ENCODE measurements at regions not wholly inside any gene's neighbourhood (a gene's known extent, or its start where the extent isn't known, plus 50 kb on each side); places are given as distances from the start of the nearest gene placed in this dataset.

- H3K4me1 ChIP-seq: no peaks in the 10 kb centered on the region
- 18% methylated on average over 3 of the region's 3 CpGs for WGBS (ENCODE audit: missing lambda C conversion rate)
- FAIRE-seq: no peak
- TF ChIP-seq CHD2 (IDR thresholded peaks at IDR 0.05; ENCODE audit: low read length, partially characterized antibody) (no peak), ELK1 (IDR thresholded peaks at IDR 0.05; ENCODE audit: low read depth, low read length) (no peak), EHF (CRISPR knock-in tag; IDR thresholded peaks at IDR 0.05) (no peak), NPAS2 (CRISPR knock-in tag; IDR thresholded peaks at IDR 0.05; ENCODE audit: borderline replicate concordance) (no peak), FOSB (CRISPR knock-in tag; IDR thresholded peaks at IDR 0.05) (no peak), HEYL (CRISPR knock-in tag; IDR thresholded peaks at IDR 0.05) (no peak), FOXS1 (CRISPR knock-in tag; IDR thresholded peaks at IDR 0.05) (no peak), POLR2AphosphoS2 (conservative IDR thresholded peaks at IDR 0.05; ENCODE audit: low read length) (no peak), HMGXB4 (CRISPR knock-in tag; IDR thresholded peaks at IDR 0.05; ENCODE audit: borderline replicate concordance) (no peak), RNF2 (IDR thresholded peaks at IDR 0.05; ENCODE audit: borderline replicate concordance, low read depth) (no peak)
- ChIA-PET CTCF (no interaction called here), POLR2A (no interaction called here)
- no peak for DNase-seq (ENCODE audit: low read depth in 1 of 2, low spot score in 1 of 2)
- no peak overlapping the region for H3K4me3 ChIP-seq
- H3K9me3 ChIP-seq: peaks cover 5% of the 10 kb centered on the region; the same call in 1 of the 3 replicates
- no peak overlapping the region for H3K27ac ChIP-seq
- H3K4me2 ChIP-seq: no peak overlapping the region
- no peak for ATAC-seq
These were observed 852.8 kb upstream of the CELF2 start for GRCh38 chr10:10164848-10165247.

DNA sequence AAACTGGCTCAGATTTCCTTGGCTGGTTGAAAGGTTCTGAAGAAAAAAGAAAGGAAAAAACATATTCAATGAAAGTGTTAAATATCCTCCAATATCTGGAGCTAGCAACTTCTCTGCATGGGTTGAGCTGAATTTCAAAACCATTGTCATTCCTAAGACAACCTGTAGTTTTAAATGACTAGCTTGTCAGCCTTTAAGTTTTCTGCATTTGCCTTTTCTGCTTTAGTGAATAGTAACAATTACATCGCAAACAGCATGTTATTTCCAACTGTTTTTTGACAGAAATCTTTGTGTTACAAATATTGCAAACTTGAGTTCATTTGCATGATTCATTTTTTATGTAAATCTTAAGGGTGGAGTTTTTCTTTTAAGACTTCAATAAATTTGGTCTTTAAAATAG, 852.3 kb upstream of the CELF2 start:
- FAIRE-seq (no peak), ATAC-seq (no peak), DNase-seq (ENCODE audit: low read depth in 1 of 2, low spot score in 1 of 2) (no peak)
- Histone ChIP-seq H3K9me3 (peaks cover 2% of the 10 kb centered on the region; the same call in 1 of the 3 replicates), H3K27ac (no peak overlapping the region), H3K4me2 (no peak overlapping the region), H3K4me1 (no peaks in the 10 kb centered on the region), H3K4me3 (no peak overlapping the region)
- TF ChIP-seq CEBPB (IDR thresholded peaks at IDR 0.05) (no peak), BHLHE40 (IDR thresholded peaks at IDR 0.05; ENCODE audit: low read depth, low read length) (no peak), FOXS1 (CRISPR knock-in tag; IDR thresholded peaks at IDR 0.05) (no peak), JUNB (IDR thresholded peaks at IDR 0.05) (no peak), PHF8 (IDR thresholded peaks at IDR 0.05; ENCODE audit: borderline replicate concordance, low read depth) (no peak), NPAS2 (CRISPR knock-in tag; IDR thresholded peaks at IDR 0.05; ENCODE audit: borderline replicate concordance) (no peak), CBX2 (IDR thresholded peaks at IDR 0.05; ENCODE audit: borderline replicate concordance, low read depth) (no peak)
- ChIA-PET POLR2A (no interaction called here), CTCF (no interaction called here)
- 18% methylated on average over 1 of the region's 1 CpG for WGBS (ENCODE audit: missing lambda C conversion rate)

DNA sequence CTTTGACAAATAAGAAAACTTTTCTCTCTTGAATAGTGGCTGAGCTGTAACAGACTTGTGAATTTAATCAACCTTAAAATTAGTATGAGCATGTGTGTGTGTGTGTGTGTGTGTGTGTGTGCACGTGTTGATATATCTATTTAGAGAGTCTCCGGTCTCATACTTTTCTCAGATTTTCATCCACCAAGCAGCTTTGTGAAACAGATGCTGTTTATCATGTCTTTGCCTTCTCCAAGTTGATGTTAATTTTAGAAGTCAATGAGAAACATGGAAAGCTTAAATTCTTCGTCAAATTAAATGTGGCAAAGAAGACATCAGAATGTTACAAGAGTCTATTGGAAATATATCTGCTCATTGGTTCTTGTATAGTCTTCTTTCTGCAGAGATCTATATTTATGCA, 839.2 kb upstream of the CELF2 start:
- DNase-seq (ENCODE audit: low read depth in 1 of 2, low spot score in 1 of 2) (no peak), ATAC-seq (no peak), FAIRE-seq (no peak)
- ChIA-PET POLR2A (no interaction called here), CTCF (no interaction called here)
- Histone ChIP-seq H3K27ac (no peak overlapping the region), H3K9me3 (no peaks in the 10 kb centered on the region), H3K4me2 (no peak overlapping the region), H3K4me1 (no peaks in the 10 kb centered on the region), H3K4me3 (no peak overlapping the region)
- TF ChIP-seq REST (IDR thresholded peaks at IDR 0.05): no peak
- TF ChIP-seq, protein P1, sequence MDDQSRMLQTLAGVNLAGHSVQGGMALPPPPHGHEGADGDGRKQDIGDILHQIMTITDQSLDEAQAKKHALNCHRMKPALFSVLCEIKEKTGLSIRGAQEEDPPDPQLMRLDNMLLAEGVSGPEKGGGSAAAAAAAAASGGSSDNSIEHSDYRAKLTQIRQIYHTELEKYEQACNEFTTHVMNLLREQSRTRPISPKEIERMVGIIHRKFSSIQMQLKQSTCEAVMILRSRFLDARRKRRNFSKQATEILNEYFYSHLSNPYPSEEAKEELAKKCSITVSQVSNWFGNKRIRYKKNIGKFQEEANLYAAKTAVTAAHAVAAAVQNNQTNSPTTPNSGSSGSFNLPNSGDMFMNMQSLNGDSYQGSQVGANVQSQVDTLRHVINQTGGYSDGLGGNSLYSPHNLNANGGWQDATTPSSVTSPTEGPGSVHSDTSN (IDR thresholded peaks at IDR 0.05): no peak
- TF ChIP-seq HES2 (IDR thresholded peaks at IDR 0.05): no peak
- TF ChIP-seq NPAS2 (CRISPR knock-in tag; IDR thresholded peaks at IDR 0.05; ENCODE audit: borderline replicate concordance): no peak
- no peak for TF ChIP-seq KDM5A (IDR thresholded peaks at IDR 0.05)
- 20% methylated on average over 3 of the region's 3 CpGs for WGBS (ENCODE audit: missing lambda C conversion rate)
